C1 segment of cervical spinal cord (tissue), 14 donors: ENCODE measurements at regions not wholly inside any gene's neighbourhood (a gene's known extent, or its start where the extent isn't known, plus 50 kb on each side); places are given as distances from the start of the nearest gene placed in this dataset.
"Not testable (repeated sequence)": the region's sequence is repeated elsewhere in the genome, so short reads cannot be mapped to it uniquely, and the experiment has no call there.

ENCODE experiments used
- DNase-seq, 14 donors: peaks; one replicate each; lab custom pipeline; 2025; lab: John Stamatoyannopoulos, UW

GRCh38 chr5:36782612-36783011 lies 94.0 kb upstream of the NIPBL start:
- DNase-seq, result not testable (repeated sequence)

- no peak for DNase-seq
These were observed 90.0 kb upstream of the NIPBL start for GRCh38 chr5:36786448-36787012.

- DNase-seq, result no peak
These were observed 89.0 kb upstream of the NIPBL start for GRCh38 chr5:36787365-36788093.

GRCh38 chr5:36790847-36791246 lies 85.7 kb upstream of the NIPBL start:
- DNase-seq, result no peak

- no peak for DNase-seq
These were observed 83.9 kb upstream of the NIPBL start for GRCh38 chr5:36792560-36793180.

- no peak for DNase-seq
These were observed 81.2 kb upstream of the NIPBL start for GRCh38 chr5:36795366-36795765.

- no peak for DNase-seq
These were observed 80.4 kb upstream of the NIPBL start for GRCh38 chr5:36796155-36796554.

- no peak for DNase-seq
These were observed 75.0 kb upstream of the NIPBL start for GRCh38 chr5:36801523-36801922.

- DNase-seq, result no peak
These were observed 74.4 kb upstream of the NIPBL start for GRCh38 chr5:36802187-36802586.

- not testable (repeated sequence) for DNase-seq
These were observed 63.3 kb upstream of the NIPBL start for GRCh38 chr5:36813249-36813648.

- DNase-seq, result no peak
These were observed 60.7 kb upstream of the NIPBL start for GRCh38 chr5:36815871-36816270.

GRCh38 chr5:36820900-36821299 lies 55.7 kb upstream of the NIPBL start:
- no peak for DNase-seq

GRCh38 chr5:36826694-36827093 lies 49.9 kb upstream of the NIPBL start:
- no peak for DNase-seq
